ENCODE measurements at regions not wholly inside any gene's neighbourhood (a gene's known extent, or its start where the extent isn't known, plus 50 kb on each side); places are given as distances from the start of the nearest gene placed in this dataset.

DNA sequence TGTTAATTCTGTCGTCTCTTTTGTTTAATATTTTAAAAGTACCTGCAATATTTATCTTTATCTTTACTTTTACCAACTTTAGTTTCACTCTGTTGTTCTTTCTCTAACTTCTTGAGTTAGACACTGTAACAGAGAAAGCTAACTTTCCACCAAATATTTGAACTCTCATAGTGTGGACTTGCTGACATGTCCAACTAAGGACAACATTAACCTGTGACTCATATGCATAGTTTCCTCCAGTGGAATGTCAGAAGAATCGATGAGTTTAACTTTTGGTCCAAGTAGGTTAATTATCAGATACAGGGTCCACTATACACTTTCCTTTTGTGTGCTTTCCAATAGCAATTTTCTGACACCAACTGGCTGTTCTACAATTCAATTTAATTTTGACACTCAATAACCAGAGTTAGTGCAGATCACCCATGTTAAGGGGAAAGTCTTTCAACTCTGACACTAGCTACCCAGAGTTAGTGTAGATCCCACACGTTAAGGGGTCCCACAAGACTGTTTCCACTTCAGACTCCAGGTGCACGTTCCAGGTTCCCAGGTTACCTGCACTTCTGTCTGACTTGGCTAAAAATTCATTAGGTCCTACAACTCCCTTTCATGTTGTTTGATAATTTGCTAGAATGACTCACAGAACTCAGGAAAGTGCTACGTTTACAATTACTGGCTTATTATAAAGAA is 559.0 kb upstream of the AMOT start:
- no peak overlapping the region for H3K4me3 ChIP-seq
- 65% methylated on average over 5 of the region's 5 CpGs for WGBS
- no peaks in the 10 kb centered on the region for H3K27me3 ChIP-seq (replicated peaks; ENCODE audit: insufficient read depth)
- intact Hi-C loops (cut with DNase I) = no loop called here
- TF ChIP-seq POLR2AphosphoS5 (IDR thresholded peaks at IDR 0.05) (no peak), CTCF (IDR thresholded peaks at IDR 0.05) (no peak), POLR2A (IDR thresholded peaks at IDR 0.05) (no peak)
- no peak for DNase-seq (ENCODE audit: low spot score)
- H3K27ac ChIP-seq = no peak overlapping the region
- H3K9me3 ChIP-seq = no peaks in the 10 kb centered on the region
- H3K36me3 ChIP-seq = no peaks in the 10 kb centered on the region
- no peaks in the 10 kb centered on the region for H3K4me1 ChIP-seq (replicated peaks)

DNA sequence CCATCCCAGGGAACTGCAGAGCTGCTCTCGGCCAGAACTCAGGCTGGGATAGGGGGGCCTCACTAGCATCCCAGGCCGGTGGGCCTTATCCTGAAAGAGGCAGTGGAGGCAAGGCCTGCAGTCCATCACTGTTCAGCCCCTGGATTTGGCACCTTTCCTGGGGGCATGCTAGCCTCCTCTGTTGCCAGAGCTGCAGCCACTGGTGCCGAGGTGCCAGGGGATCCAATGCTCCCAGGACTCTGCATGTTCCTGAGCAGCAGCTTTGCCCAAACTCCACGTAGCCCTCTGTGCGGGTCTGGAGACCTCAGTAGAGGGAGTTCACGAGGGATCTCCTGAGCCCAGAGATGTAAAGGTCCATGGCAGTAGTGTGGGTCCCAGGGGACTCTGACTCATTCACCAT is 551.7 kb upstream of the AMOT start:
- no peak overlapping the region for H3K27ac ChIP-seq
- DNase-seq (ENCODE audit: low spot score) = no peak
- TF ChIP-seq CTCF (IDR thresholded peaks at IDR 0.05) (no peak), POLR2AphosphoS5 (IDR thresholded peaks at IDR 0.05) (no peak), POLR2A (IDR thresholded peaks at IDR 0.05) (no peak)
- H3K36me3 ChIP-seq = no peaks in the 10 kb centered on the region
- WGBS = 86% methylated on average over 2 of the region's 6 CpGs
- H3K9me3 ChIP-seq = no peaks in the 10 kb centered on the region
- intact Hi-C loops (cut with DNase I) = no loop called here
- H3K4me3 ChIP-seq = no peak overlapping the region
- H3K27me3 ChIP-seq (replicated peaks; ENCODE audit: insufficient read depth) = no peaks in the 10 kb centered on the region
- H3K4me1 ChIP-seq (replicated peaks) = no peaks in the 10 kb centered on the region

GRCh38 chrX:113391875-113392274 is 551.2 kb upstream of the AMOT start:
- intact Hi-C loops (cut with DNase I) = no loop called here
- no peaks in the 10 kb centered on the region for H3K9me3 ChIP-seq

GRCh38 chrX:113390531-113390930 is 549.9 kb upstream of the AMOT start:
- WGBS = 100% methylated on average over 1 of the region's 3 CpGs

More at GRCh38 chrX:113391875-113392274, 551.2 kb upstream of the AMOT start:
- Histone ChIP-seq H3K4me3 (no peak overlapping the region), H3K36me3 (no peaks in the 10 kb centered on the region), H3K27me3 (replicated peaks; ENCODE audit: insufficient read depth) (no peaks in the 10 kb centered on the region), H3K27ac (no peak overlapping the region), H3K4me1 (replicated peaks) (no peaks in the 10 kb centered on the region)
- 81% methylated on average over 11 of the region's 13 CpGs for WGBS
- TF ChIP-seq POLR2AphosphoS5 (IDR thresholded peaks at IDR 0.05) = no peak
- no peak for DNase-seq (ENCODE audit: low spot score)

GRCh38 chrX:113389846-113390245 is 549.2 kb upstream of the AMOT start:
- Histone ChIP-seq H3K36me3 (no peaks in the 10 kb centered on the region), H3K4me3 (no peak overlapping the region), H3K9me3 (no peaks in the 10 kb centered on the region), H3K4me1 (replicated peaks) (no peaks in the 10 kb centered on the region), H3K27ac (no peak overlapping the region), H3K27me3 (replicated peaks; ENCODE audit: insufficient read depth) (no peaks in the 10 kb centered on the region)
- TF ChIP-seq POLR2AphosphoS5 (IDR thresholded peaks at IDR 0.05) = no peak
- TF ChIP-seq POLR2A (IDR thresholded peaks at IDR 0.05) = no peak
- no peak for TF ChIP-seq CTCF (IDR thresholded peaks at IDR 0.05)
- intact Hi-C loops (cut with DNase I) = no loop called here
- 92% methylated on average over 2 of the region's 2 CpGs for WGBS
- DNase-seq (ENCODE audit: low spot score) = no peak

More at GRCh38 chrX:113390531-113390930, 549.9 kb upstream of the AMOT start:
- no peaks in the 10 kb centered on the region for H3K9me3 ChIP-seq
- H3K4me1 ChIP-seq (replicated peaks) = no peaks in the 10 kb centered on the region
- no peak for DNase-seq (ENCODE audit: low spot score)
- H3K27ac ChIP-seq = no peak overlapping the region
- no peak for TF ChIP-seq CTCF (IDR thresholded peaks at IDR 0.05)
- TF ChIP-seq POLR2A (IDR thresholded peaks at IDR 0.05) = no peak
- TF ChIP-seq POLR2AphosphoS5 (IDR thresholded peaks at IDR 0.05) = no peak
- H3K36me3 ChIP-seq = no peaks in the 10 kb centered on the region
- no peak overlapping the region for H3K4me3 ChIP-seq
- no peaks in the 10 kb centered on the region for H3K27me3 ChIP-seq (replicated peaks; ENCODE audit: insufficient read depth)
- intact Hi-C loops (cut with DNase I) = no loop called here

All from prostate gland (tissue), 2 donors.